IPS-15b (cell line): ENCODE measurements at regions not wholly inside any gene's neighbourhood (a gene's known extent, or its start where the extent isn't known, plus 50 kb on each side); places are given as distances from the start of the nearest gene placed in this dataset.

Source experiments
- H3K27me3 ChIP-seq: one replicate; pipeline ENCODE4 v1.6.1; 2013; ENCODE audit warnings: low read length; ENCODE audit not compliant: control insufficient read depth, insufficient read depth
- H3K36me3 ChIP-seq: one replicate; pipeline ENCODE4 v1.6.1; 2013; ENCODE audit warnings: low read length; ENCODE audit not compliant: control insufficient read depth, insufficient read depth
- H3K4me1 ChIP-seq: one replicate; pipeline ENCODE4 v1.6.1; 2013; ENCODE audit warnings: mild to moderate bottlenecking, low read length; ENCODE audit not compliant: control insufficient read depth, insufficient read depth
- H3K4me3 ChIP-seq: one replicate; pipeline ENCODE4 v1.5.1; 2013; ENCODE audit warnings: low read depth, low read length
- H3K9ac ChIP-seq: one replicate; pipeline ENCODE4 v1.6.1; 2013; ENCODE audit warnings: low read depth, mild to moderate bottlenecking, low read length
- H3K9me3 ChIP-seq: one replicate; pipeline ENCODE4 v1.6.1; 2013; ENCODE audit warnings: mild to moderate bottlenecking, low read length; ENCODE audit not compliant: control insufficient read depth, insufficient read depth

DNA sequence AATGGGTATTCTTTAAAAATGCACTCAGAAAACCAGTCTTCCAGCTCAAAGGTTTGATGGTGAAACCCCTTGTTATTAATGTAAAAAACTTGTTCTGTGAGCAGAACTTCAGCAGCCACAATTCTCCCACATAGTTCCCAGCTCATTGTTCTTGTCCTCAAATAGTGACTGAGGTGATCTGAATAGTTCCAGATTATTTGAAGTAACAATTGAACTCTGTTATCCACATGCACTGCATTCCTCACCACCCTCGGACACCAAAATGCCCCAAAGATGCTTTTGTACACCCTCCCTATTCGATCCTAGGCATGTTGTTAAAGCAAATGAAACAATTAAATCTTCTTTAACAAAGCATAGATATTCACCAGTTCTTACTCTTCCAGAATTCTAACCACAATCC is 2186.8 kb upstream of the CELF4 start:
- H3K27me3 ChIP-seq: no peaks in the 10 kb centered on the region
- H3K36me3 ChIP-seq: peaks cover 6% of the 10 kb centered on the region
- no peak overlapping the region for H3K4me3 ChIP-seq
- H3K9me3 ChIP-seq: peaks cover 12% of the 10 kb centered on the region
- no peaks in the 10 kb centered on the region for H3K4me1 ChIP-seq
- H3K9ac ChIP-seq: no peak overlapping the region

DNA sequence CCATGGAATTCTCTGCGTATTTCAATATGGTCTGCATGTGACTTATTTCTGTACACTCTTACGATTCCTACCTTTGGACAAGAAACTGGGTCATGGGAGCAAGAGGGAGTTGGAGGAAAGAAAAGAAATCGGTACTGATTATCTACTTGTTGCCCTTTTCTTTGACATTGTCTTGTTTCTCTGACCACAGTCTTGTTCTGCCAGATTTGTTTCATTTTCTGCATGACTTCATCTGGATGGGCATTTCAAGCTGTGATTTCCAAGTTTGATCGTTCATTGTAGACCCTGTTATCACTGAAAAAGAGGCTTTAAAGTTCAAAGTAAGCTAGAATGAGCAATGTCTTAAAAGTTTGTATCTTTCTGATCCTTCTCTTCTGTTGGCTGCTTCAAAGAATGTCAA is 2186.3 kb upstream of the CELF4 start:
- H3K9ac ChIP-seq: no peak overlapping the region
- H3K36me3 ChIP-seq: peaks cover 6% of the 10 kb centered on the region
- no peak overlapping the region for H3K4me3 ChIP-seq
- no peaks in the 10 kb centered on the region for H3K27me3 ChIP-seq
- H3K9me3 ChIP-seq: peaks cover 12% of the 10 kb centered on the region
- H3K4me1 ChIP-seq: no peaks in the 10 kb centered on the region

DNA sequence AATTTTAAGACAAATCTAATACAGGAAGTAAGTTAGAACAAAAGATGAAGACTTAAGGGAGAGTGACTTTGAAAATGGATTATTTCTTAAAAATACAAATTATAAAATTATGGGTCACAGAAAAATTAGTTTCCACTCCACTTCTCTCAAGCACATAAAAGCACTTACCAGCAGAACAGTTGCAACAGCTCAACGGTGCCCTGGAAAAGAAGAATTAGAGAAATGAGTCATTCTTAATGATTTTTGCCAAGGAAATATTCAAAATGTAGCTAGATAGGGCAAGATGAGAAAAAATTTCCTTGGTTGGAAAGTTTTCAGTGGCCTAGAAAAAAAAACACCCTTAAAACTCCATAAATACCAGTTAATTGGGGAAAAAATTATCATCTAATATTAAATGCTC is 2185.6 kb upstream of the CELF4 start:
- H3K27me3 ChIP-seq: no peaks in the 10 kb centered on the region
- peaks cover 6% of the 10 kb centered on the region for H3K36me3 ChIP-seq
- H3K9me3 ChIP-seq: peaks cover 12% of the 10 kb centered on the region
- no peaks in the 10 kb centered on the region for H3K4me1 ChIP-seq
- H3K4me3 ChIP-seq: no peak overlapping the region
- H3K9ac ChIP-seq: no peak overlapping the region

DNA sequence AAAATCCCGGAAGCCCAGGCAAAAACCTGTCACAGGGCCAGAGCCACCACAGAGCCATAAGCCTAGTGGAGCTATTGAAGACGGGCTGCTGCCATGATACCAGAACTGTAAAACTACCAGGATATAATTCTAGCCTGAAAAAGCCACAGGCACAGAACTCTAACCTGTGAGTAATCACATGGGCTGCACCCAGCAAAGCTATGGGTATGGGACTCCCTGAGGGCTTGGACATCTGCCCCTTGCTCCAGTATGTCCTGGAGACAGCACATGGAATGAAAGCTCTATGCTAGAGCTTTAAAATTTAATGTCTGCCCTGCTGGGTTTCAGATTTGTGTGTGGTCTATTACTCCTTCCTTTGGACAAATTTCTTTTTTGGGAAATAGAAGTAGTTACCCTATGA is 2183.6 kb upstream of the CELF4 start:
- no peaks in the 10 kb centered on the region for H3K27me3 ChIP-seq
- no peak overlapping the region for H3K9ac ChIP-seq
- H3K9me3 ChIP-seq: peaks cover 12% of the 10 kb centered on the region
- no peaks in the 10 kb centered on the region for H3K4me1 ChIP-seq
- H3K4me3 ChIP-seq: no peak overlapping the region
- peaks cover 6% of the 10 kb centered on the region for H3K36me3 ChIP-seq

DNA sequence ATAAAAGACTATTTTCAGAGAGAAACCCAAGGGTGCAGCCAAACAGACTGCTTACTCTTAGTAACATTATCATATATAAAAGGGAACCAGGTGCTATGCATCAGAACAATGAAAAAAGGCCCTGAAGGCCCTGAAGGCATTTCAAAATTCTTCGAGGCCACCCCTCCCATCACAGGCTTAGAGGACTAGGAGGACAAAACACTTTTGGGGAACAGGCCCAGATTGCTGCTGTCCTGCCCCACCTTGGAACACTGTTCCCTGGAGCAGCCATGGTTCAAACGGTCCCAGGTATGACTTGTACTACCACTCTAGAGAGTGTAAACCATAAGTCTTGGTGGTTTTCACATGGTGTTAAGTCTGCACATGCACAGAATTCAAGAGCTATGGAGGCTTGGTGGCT is 2183.1 kb upstream of the CELF4 start:
- Histone ChIP-seq H3K4me1 (no peaks in the 10 kb centered on the region), H3K27me3 (no peaks in the 10 kb centered on the region), H3K36me3 (peaks cover 6% of the 10 kb centered on the region), H3K4me3 (no peak overlapping the region), H3K9me3 (peaks cover 12% of the 10 kb centered on the region), H3K9ac (no peak overlapping the region)

DNA sequence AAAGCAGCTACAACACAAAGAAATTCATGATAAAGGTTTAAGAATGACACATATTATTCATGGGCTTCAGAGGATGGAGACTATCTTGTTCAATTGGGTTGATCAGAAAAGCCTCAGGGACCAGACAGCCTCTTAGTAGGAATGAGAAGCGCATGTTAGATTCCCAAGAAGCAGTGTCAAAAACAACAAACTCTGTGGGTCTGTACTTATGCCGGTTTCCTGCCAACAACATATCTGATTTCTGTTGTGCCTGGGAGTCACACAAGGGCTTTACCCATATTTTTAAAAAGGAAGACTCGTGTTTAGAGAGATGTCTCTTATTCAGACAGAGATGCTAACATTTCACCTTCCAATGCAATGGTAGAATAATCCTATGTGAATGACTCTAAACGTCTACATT is 2180.6 kb upstream of the CELF4 start:
- Histone ChIP-seq H3K27me3 (no peaks in the 10 kb centered on the region), H3K9ac (no peak overlapping the region), H3K36me3 (no peaks in the 10 kb centered on the region), H3K4me3 (no peak overlapping the region), H3K9me3 (peaks cover 12% of the 10 kb centered on the region), H3K4me1 (no peaks in the 10 kb centered on the region)

DNA sequence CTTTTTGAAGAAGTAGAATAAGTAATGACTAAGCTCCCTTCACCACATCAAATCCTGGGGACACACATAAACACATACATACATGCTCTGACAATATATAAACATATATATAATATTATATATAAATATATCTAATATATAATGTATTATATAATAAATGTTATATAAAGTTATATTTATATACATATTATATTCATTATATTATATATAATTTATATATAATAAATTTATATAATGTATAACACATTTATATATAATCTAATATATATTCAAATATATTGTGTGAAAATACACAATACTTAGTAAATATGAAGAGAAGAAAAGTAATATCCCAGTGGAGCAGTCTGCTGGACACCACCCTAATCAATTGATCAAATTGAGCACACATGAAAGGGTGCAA is 2177.9 kb upstream of the CELF4 start:
- H3K9ac ChIP-seq: no peak overlapping the region
- H3K4me3 ChIP-seq: no peak overlapping the region
- H3K36me3 ChIP-seq: no peaks in the 10 kb centered on the region
- no peaks in the 10 kb centered on the region for H3K4me1 ChIP-seq
- H3K27me3 ChIP-seq: no peaks in the 10 kb centered on the region
- no peaks in the 10 kb centered on the region for H3K9me3 ChIP-seq

DNA sequence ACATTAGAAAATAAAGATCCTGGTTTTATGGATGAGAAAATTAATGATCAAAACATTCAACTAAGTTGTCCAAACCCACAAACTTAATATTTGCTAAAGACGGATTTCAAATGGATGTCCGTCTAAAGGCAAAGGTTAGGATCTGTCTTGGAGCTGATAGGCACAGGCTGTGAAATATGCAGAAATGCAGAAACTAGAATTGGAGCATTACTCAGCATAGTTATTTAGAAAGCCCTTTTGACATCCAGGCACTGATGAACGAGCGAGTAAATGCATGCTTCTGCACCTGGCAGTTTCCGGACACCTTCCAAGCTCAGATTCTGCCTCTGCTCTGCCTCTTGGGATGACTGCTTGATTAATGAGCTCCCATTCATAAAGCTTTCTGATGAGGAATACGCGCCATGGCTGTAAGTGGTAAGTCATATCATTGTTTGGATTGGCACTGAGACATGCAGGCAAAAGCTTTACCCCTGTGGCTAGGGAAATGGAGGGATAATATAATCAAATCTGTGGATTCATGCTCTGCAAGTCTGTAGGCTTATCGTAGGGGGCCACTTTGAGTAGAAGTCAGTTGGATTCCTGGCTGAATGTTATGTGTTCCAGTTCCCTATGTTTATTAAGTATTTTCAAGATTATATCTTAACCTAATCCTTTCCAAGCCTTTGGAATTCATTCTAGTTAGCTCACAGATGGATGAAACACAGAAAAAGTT is 2176.3 kb upstream of the CELF4 start:
- no peaks in the 10 kb centered on the region for H3K9me3 ChIP-seq
- no peak overlapping the region for H3K4me3 ChIP-seq
- H3K27me3 ChIP-seq: no peaks in the 10 kb centered on the region
- no peaks in the 10 kb centered on the region for H3K4me1 ChIP-seq
- H3K9ac ChIP-seq: no peak overlapping the region
- H3K36me3 ChIP-seq: no peaks in the 10 kb centered on the region

DNA sequence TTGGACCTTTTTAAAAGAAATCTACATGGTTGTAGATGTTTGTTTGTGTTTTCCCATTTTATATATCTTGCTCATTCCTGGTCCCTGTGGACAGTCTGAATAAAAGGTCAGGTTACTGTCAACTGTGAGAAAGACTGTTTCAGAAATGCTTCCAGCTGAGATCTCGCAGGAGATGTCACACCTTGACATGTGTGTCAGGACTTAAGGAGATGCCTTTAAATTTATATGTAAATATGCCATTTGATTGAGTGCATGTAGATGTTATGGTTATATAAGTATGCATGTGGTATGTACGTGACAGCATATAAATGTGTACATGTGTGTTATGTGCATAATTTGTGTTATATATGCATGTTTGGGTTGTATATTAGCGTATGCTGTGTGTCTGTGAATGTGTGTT is 2172.3 kb upstream of the CELF4 start:
- H3K9ac ChIP-seq: no peak overlapping the region
- no peaks in the 10 kb centered on the region for H3K27me3 ChIP-seq
- no peaks in the 10 kb centered on the region for H3K36me3 ChIP-seq
- no peaks in the 10 kb centered on the region for H3K9me3 ChIP-seq
- no peak overlapping the region for H3K4me3 ChIP-seq
- no peaks in the 10 kb centered on the region for H3K4me1 ChIP-seq

DNA sequence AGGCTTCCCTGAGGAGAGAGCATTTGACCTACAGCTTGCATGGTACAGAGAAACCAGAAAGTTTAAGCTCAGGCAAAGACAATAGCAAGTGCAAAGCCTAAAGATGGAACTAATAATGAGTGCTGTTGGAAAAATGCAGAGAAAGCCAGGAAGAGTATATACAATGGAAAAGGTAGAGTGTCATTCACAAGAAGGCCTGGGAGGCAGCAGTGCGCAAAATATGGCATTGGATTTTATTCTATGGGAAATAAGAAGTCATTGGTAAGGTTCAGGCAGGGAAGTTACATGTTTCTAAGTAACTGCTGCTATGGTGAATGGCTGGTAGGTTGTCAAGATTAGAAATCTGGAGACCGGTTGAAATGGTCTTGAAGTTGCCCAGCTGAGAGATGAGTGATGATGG is 2167.3 kb upstream of the CELF4 start:
- peaks cover 10% of the 10 kb centered on the region for H3K4me1 ChIP-seq
- no peak overlapping the region for H3K4me3 ChIP-seq
- H3K36me3 ChIP-seq: no peaks in the 10 kb centered on the region
- no peaks in the 10 kb centered on the region for H3K27me3 ChIP-seq
- H3K9ac ChIP-seq: no peak overlapping the region
- H3K9me3 ChIP-seq: no peaks in the 10 kb centered on the region

DNA sequence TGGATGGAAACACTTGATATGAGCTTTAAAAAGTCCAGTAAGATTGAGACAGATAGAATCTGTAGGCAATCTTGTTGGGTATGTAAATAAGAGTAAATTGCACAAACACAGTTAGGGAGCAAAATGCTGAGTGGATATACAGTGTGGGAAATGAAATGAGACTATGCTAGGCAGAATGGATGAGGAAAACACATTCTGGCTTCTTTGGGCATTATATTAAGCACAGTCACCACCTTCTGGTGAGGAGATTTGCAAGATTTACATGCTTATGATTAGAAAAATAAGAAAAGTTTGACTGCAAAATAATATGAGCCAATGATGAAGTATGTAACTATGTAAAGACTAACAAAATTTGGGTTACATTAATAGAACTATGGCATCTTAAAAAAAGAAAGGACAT is 2165.0 kb upstream of the CELF4 start:
- H3K4me1 ChIP-seq: peaks cover 10% of the 10 kb centered on the region
- H3K27me3 ChIP-seq: no peaks in the 10 kb centered on the region
- H3K4me3 ChIP-seq: no peak overlapping the region
- no peak overlapping the region for H3K9ac ChIP-seq
- H3K36me3 ChIP-seq: no peaks in the 10 kb centered on the region
- H3K9me3 ChIP-seq: no peaks in the 10 kb centered on the region

DNA sequence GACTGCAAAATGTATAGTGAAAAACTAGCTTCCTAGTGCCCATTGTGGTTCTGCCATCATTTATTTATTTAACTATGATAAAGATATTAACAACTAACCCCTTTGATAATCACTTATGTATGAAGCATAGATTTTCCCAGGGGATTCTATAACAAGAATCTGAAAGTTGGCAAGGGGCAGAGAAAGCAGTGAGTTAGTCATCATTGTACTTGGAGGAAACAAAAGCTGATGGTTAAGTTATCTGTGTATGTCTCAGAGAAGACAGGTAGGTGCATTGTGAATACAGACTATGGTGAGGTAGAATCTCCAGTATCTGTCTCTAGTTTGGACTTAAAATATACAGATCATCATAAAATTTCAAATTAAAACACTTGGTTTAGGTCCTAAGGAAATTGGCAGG is 2159.1 kb upstream of the CELF4 start:
- Histone ChIP-seq H3K4me3 (no peak overlapping the region), H3K36me3 (no peaks in the 10 kb centered on the region), H3K9ac (no peak overlapping the region), H3K27me3 (no peaks in the 10 kb centered on the region), H3K9me3 (no peaks in the 10 kb centered on the region), H3K4me1 (no peaks in the 10 kb centered on the region)
